Osteocyte (in vitro differentiated cells): ENCODE measurements at regions not wholly inside any gene's neighbourhood (a gene's known extent, or its start where the extent isn't known, plus 50 kb on each side); places are given as distances from the start of the nearest gene placed in this dataset.

Source experiments
- DNase-seq: peaks from one replicate; pipeline ENCODE4 v3.0.0; 2021; ENCODE audit warnings: mixed read lengths; ENCODE audit not compliant: unreplicated experiment; ENCODE audit errors: extremely low spot score
- H3K27ac Mint-ChIP-seq: one replicate; pipeline ENCODE4 v1.8.0; 2021; ENCODE audit warnings: mild to moderate bottlenecking, mixed read lengths; ENCODE audit not compliant: unreplicated experiment
- H3K27me3 Mint-ChIP-seq: one replicate; pipeline ENCODE4 v1.8.0; 2021; ENCODE audit warnings: mixed read lengths; ENCODE audit not compliant: unreplicated experiment
- H3K36me3 Mint-ChIP-seq: one replicate; pipeline ENCODE4 v1.8.0; 2021; ENCODE audit warnings: mixed read lengths; ENCODE audit not compliant: unreplicated experiment
- H3K4me1 Mint-ChIP-seq: one replicate; pipeline ENCODE4 v1.8.0; 2021; ENCODE audit warnings: mixed read lengths; ENCODE audit not compliant: unreplicated experiment
- H3K4me3 Mint-ChIP-seq: one replicate; pipeline ENCODE4 v1.8.0; 2021; ENCODE audit warnings: mild to moderate bottlenecking, moderate library complexity, mixed read lengths; ENCODE audit not compliant: unreplicated experiment
- H3K9me3 Mint-ChIP-seq: one replicate; pipeline ENCODE4 v1.8.0; 2021; ENCODE audit warnings: mixed read lengths; ENCODE audit not compliant: unreplicated experiment
- TF ChIP-seq, protein P1 (sequence below): fragments of 200-600 bp; sonication (generic); IDR thresholded peaks from 2 replicates; pipeline ENCODE4 v1.5.0; 2021; ENCODE audit warnings: antibody characterized with exemption, mild to moderate bottlenecking, moderate library complexity

- no peaks in the 10 kb centered on the region for H3K27me3 Mint-ChIP-seq
- TF ChIP-seq, protein P1, sequence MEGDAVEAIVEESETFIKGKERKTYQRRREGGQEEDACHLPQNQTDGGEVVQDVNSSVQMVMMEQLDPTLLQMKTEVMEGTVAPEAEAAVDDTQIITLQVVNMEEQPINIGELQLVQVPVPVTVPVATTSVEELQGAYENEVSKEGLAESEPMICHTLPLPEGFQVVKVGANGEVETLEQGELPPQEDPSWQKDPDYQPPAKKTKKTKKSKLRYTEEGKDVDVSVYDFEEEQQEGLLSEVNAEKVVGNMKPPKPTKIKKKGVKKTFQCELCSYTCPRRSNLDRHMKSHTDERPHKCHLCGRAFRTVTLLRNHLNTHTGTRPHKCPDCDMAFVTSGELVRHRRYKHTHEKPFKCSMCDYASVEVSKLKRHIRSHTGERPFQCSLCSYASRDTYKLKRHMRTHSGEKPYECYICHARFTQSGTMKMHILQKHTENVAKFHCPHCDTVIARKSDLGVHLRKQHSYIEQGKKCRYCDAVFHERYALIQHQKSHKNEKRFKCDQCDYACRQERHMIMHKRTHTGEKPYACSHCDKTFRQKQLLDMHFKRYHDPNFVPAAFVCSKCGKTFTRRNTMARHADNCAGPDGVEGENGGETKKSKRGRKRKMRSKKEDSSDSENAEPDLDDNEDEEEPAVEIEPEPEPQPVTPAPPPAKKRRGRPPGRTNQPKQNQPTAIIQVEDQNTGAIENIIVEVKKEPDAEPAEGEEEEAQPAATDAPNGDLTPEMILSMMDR, result no peak
- no peaks in the 10 kb centered on the region for H3K9me3 Mint-ChIP-seq
- no peak overlapping the region for H3K27ac Mint-ChIP-seq
- H3K4me3 Mint-ChIP-seq, result no peak overlapping the region
- no peaks in the 10 kb centered on the region for H3K36me3 Mint-ChIP-seq
- peaks cover 3% of the 10 kb centered on the region for H3K4me1 Mint-ChIP-seq
- no peak for DNase-seq
Measured at GRCh38 chr13:97726664-97727280, 226.7 kb upstream of the IPO5 start.

DNA sequence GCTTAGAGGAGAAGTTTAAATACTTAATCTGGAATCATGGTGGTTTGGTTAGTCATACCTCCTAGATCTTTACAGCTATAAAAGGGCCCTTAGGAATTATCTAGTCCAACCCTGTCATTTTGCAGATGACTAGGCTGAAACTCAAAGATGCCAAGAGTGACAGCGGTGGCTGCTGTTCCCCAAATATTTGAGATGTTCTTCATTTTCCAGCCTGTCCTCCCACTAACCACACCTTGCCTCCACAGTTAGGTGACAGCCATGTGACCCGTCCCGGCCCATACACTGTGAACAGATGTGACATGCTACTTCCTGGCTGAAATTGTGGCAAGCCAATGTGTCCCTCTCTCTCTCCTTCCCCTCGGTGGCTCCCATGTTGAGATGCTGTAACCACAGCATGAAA lies 225.5 kb upstream of the IPO5 start:
- no peak for DNase-seq
- Mint-ChIP-seq H3K27ac (no peak overlapping the region), H3K27me3 (peaks cover 1% of the 10 kb centered on the region), H3K36me3 (no peaks in the 10 kb centered on the region), H3K9me3 (no peaks in the 10 kb centered on the region), H3K4me3 (no peak overlapping the region), H3K4me1 (peaks cover 3% of the 10 kb centered on the region)
- TF ChIP-seq, protein P1, result no peak

DNA sequence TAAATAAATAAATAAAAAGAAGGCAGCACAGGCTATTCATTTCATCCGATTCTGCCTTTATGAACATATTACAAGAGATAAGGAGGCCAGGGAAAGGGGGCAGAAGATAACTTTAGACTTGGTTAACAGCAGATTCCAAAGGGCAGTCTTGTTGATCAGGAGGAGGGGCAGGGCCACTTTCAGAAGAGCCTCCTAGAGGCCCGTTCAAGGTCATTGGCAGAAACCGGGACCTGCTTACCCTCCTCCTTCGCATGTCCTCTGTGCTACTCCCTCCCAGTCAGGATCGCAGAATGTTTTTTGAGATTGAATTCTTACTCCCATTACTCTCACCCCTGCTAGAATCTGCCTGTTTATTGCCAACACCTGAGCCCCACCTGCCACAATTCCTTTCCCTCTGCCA lies 217.0 kb upstream of the IPO5 start:
- TF ChIP-seq, protein P1, result no peak
- no peaks in the 10 kb centered on the region for H3K9me3 Mint-ChIP-seq
- no peaks in the 10 kb centered on the region for H3K36me3 Mint-ChIP-seq
- no peaks in the 10 kb centered on the region for H3K4me1 Mint-ChIP-seq
- no peak overlapping the region for H3K4me3 Mint-ChIP-seq
- H3K27ac Mint-ChIP-seq, result no peak overlapping the region
- peaks cover 9% of the 10 kb centered on the region for H3K27me3 Mint-ChIP-seq
- no peak for DNase-seq

DNA sequence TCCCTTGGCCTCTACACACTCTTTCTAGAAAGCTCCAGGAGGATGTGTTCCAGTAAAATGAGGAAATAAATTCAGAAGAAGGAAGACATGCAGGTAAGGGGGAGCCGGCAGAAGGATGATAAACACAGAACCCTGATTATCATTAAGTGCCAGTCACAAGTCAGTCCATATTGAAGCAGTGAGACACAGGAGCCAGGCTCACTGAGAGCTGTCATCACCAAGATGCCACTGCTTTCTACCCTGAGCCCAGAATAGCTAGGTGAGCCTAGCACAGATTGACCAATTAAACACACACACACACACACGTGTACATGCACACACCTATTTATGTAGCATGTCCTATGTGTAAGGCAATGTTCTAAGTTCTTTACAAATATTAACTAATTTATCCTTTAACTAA lies 211.4 kb upstream of the IPO5 start:
- peaks cover 7% of the 10 kb centered on the region for H3K9me3 Mint-ChIP-seq
- peaks cover 7% of the 10 kb centered on the region for H3K4me1 Mint-ChIP-seq
- TF ChIP-seq, protein P1, result no peak
- H3K36me3 Mint-ChIP-seq, result no peaks in the 10 kb centered on the region
- no peak for DNase-seq
- peaks cover 4% of the 10 kb centered on the region for H3K27me3 Mint-ChIP-seq
- H3K27ac Mint-ChIP-seq, result no peak overlapping the region
- H3K4me3 Mint-ChIP-seq, result no peak overlapping the region

DNA sequence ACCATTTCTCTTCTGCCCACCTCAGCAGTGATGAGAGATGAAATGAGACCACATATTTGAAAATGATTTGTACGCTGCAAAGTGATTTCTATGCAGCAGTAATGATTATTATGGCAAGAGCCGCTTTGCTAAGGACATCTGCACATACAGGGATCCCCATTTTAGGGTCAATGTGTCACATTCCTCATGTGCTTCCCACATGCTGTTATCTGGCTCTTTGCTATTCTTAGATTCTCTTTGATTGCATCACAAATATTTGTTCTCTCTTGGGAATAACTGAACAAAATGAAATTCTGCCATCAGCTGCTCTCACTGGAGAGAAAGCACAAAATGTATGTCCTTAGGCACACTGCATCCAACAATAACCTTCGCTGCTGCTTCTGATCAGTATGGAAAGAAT lies 209.5 kb upstream of the IPO5 start:
- Mint-ChIP-seq H3K4me1 (peaks cover 7% of the 10 kb centered on the region), H3K27me3 (peaks cover 4% of the 10 kb centered on the region), H3K9me3 (peaks cover 7% of the 10 kb centered on the region), H3K4me3 (no peak overlapping the region), H3K36me3 (no peaks in the 10 kb centered on the region), H3K27ac (no peak overlapping the region)
- TF ChIP-seq, protein P1, result no peak
- DNase-seq, result no peak
